ENCODE measurements at regions not wholly inside any gene's neighbourhood (a gene's known extent, or its start where the extent isn't known, plus 50 kb on each side); places are given as distances from the start of the nearest gene placed in this dataset.

DNA sequence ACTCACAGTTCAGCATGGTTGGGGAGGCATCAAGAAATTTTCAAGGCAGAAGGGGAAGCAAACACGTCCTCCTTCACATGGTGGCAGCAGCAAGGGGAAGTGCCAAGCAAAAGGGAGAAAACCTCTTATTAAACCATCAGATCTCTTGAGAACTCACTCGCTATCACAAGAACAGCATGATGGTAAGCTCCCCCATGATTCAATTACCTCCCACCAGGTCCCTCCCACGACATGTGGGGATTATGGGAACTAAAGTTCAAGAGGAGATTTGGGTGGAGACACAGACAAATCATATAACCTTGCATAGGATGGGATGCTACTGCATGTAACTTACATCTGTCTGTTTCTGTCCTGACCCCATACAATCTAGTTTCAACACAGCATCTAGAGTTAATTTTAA, 511.8 kb upstream of the ARX start:
- TF ChIP-seq BHLHE40 (IDR thresholded peaks at IDR 0.05; ENCODE audit: borderline replicate concordance) (no peak), L3MBTL2 (conservative IDR thresholded peaks at IDR 0.05) (no peak), SP1 (IDR thresholded peaks at IDR 0.05) (no peak), ZNF384 (IDR thresholded peaks at IDR 0.05) (no peak), NFRKB (IDR thresholded peaks at IDR 0.05) (no peak), FOXK2 (IDR thresholded peaks at IDR 0.05) (no peak), ARNT (IDR thresholded peaks at IDR 0.05) (no peak), FOXM1 (IDR thresholded peaks at IDR 0.05; ENCODE audit: borderline replicate concordance) (no peak), ELF4 (IDR thresholded peaks at IDR 0.05) (no peak), TARDBP (IDR thresholded peaks at IDR 0.05) (no peak)

Measured in HEK293T (cell line).